ENCODE measurements at regions not wholly inside any gene's neighbourhood (a gene's known extent, or its start where the extent isn't known, plus 50 kb on each side); places are given as distances from the start of the nearest gene placed in this dataset.
A peak's percentile ranks its signal among the peaks of the same experiment; 100 is the strongest.

DNA sequence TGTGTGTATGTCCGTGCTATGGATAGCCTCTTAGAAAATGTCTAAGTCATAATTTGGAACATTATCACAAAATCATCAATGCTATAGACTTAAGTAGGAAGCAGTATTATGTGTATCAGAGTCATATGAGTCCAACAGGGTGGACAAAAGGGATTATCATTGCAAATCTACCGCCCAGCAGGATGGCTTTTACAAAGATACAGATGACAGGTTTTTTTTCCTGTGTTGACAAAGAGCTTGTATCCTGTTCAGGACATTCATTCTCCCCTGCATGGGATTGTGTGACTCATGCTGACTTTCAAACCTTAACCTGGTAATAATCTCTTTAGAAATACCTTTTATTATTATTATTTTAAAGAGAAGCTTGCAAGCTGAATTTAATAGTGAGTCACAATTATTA lies 310.3 kb upstream of the GNPDA2 start:
- intact Hi-C loops (cut with DNase I) = no loop called here
- no peaks in the 10 kb centered on the region for H3K27me3 ChIP-seq
- ATAC-seq (peak in 1 of 4 donors; percentile 34), DNase-seq (no peak), FAIRE-seq (no peak)
- TF ChIP-seq, protein P1, sequence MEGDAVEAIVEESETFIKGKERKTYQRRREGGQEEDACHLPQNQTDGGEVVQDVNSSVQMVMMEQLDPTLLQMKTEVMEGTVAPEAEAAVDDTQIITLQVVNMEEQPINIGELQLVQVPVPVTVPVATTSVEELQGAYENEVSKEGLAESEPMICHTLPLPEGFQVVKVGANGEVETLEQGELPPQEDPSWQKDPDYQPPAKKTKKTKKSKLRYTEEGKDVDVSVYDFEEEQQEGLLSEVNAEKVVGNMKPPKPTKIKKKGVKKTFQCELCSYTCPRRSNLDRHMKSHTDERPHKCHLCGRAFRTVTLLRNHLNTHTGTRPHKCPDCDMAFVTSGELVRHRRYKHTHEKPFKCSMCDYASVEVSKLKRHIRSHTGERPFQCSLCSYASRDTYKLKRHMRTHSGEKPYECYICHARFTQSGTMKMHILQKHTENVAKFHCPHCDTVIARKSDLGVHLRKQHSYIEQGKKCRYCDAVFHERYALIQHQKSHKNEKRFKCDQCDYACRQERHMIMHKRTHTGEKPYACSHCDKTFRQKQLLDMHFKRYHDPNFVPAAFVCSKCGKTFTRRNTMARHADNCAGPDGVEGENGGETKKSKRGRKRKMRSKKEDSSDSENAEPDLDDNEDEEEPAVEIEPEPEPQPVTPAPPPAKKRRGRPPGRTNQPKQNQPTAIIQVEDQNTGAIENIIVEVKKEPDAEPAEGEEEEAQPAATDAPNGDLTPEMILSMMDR (IDR thresholded peaks at IDR 0.05) = no peak
- WGBS, 2 donors = 41 to 57% methylated on average over 2 of the region's 2 CpGs
- no peaks in the 10 kb centered on the region for H3K9me3 ChIP-seq
- H3K4me1 ChIP-seq = no peaks in the 10 kb centered on the region
- no peak overlapping the region for H3K4me3 ChIP-seq
- H3K27ac ChIP-seq = no peak overlapping the region
- H3K36me3 ChIP-seq = no peaks in the 10 kb centered on the region

DNA sequence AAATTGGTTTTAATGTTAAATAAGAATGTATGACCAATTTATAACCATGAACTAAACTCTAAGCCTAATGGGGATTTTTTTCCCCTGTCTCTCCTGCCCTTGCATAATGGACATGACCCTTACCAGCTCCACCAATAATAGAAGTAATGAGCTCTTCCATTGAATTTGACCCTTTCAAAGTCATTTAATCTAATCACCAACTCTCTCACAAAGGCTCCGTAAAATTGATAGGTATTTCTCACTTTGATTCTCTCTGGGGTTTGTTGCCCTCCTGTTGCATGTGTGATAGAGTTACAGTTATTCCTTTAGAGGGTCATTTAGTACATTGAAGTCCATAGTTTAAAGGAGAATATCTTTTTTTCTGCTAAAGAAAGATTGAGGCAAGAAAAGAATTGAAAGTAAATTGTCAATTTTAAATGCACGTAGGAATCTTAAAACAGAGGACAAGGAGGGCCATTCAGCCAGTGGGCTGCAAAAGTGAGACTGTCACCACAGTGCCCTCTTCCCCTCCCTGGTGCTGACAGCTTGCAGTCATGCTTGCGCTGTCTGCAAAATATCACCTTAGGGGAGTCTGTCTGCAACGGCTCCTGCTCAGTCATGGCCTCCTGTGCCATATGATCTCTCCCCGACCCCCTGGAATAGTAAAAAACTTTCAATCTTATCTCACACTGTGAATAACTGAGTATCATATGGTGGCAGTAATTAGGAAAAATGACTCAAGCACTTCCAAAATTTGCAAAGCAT lies 307.5 kb upstream of the GNPDA2 start:
- Histone ChIP-seq H3K27me3 (no peaks in the 10 kb centered on the region), H3K4me3 (no peak overlapping the region), H3K27ac (no peak overlapping the region), H3K36me3 (no peaks in the 10 kb centered on the region), H3K9me3 (no peaks in the 10 kb centered on the region), H3K4me1 (no peaks in the 10 kb centered on the region)
- ATAC-seq (no peak), DNase-seq (no peak), FAIRE-seq (no peak)
- WGBS, 2 donors = 34 to 39% methylated on average over 5 of the region's 5 CpGs
- intact Hi-C loops (cut with DNase I) = no loop called here
- TF ChIP-seq, protein P1 (IDR thresholded peaks at IDR 0.05) = no peak

DNA sequence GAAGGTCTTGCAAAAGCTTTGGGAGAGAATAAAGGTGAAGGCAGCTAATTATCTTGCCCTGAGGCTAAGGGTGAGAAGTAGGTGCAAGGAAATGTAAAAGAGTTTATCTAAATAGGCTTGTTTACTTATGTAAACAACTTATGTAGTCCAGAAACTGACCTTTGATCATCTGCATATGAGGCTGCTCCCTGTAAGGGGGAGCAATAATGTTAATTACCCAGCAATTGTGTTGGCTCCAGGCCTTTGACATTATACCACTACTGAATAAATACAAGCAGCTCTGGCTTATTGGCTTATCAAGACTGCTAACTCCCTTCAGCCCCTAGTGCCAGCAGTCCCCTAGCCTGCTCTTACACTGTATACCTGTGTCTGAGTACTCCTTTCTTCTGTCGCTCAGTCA lies 303.7 kb upstream of the GNPDA2 start:
- Histone ChIP-seq H3K4me3 (no peak overlapping the region), H3K9me3 (no peaks in the 10 kb centered on the region), H3K27me3 (no peaks in the 10 kb centered on the region), H3K36me3 (no peaks in the 10 kb centered on the region), H3K4me1 (no peaks in the 10 kb centered on the region), H3K27ac (no peak overlapping the region)
- 69 to 91% methylated on average over 1 of the region's 1 CpG for WGBS, 2 donors
- no peak for ATAC-seq
- TF ChIP-seq, protein P1 (IDR thresholded peaks at IDR 0.05) = no peak
- no peak for DNase-seq
- intact Hi-C loops (cut with DNase I) = no loop called here
- FAIRE-seq = no peak

DNA sequence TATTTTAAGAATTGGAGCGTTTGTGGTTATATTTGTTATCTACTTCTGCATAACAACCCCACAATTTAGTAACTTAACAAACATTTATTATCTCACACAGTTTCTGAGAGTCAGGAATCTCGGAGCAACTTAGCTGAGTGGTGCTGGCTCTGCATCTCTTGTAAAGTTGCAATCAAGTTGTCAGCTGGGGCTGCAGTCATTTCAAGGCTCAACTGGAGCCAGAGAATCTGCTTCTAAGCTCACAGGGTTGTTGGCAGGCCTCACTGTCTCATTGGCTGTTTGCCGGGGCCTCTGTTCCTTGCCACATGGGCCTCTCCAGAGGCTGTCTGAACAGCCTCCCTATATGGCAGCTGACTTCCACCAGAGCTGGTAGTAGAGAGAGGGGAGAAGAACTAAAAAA lies 281.2 kb upstream of the GNPDA2 start:
- H3K27ac ChIP-seq = no peak overlapping the region
- DNase-seq (no peak), ATAC-seq (no peak), FAIRE-seq (no peak)
- intact Hi-C loops (cut with DNase I) = no loop called here
- H3K9me3 ChIP-seq = no peaks in the 10 kb centered on the region
- H3K4me1 ChIP-seq = no peaks in the 10 kb centered on the region
- 49 to 69% methylated on average over 3 of the region's 3 CpGs for WGBS, 2 donors
- H3K4me3 ChIP-seq = no peak overlapping the region
- no peaks in the 10 kb centered on the region for H3K27me3 ChIP-seq
- no peaks in the 10 kb centered on the region for H3K36me3 ChIP-seq
- TF ChIP-seq, protein P1 (IDR thresholded peaks at IDR 0.05) = no peak

DNA sequence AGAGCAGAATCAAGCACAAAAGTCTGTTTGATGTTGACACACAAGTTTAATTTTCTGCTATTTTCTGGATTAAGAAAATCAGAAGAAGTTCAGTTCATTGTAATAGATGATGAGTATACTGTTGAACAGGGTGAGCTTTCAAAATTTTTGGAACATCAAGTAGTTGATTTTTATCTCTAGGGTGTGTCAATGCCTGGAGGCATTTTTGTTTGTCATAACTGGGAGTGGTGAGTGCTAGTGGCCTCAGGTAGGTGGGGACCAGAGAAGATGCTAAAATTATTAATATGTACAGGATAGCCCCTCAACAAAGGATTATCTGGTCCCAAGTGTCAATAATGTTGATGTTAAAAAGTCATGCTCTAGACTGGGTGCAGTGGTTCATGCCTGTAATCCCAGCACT lies 279.7 kb upstream of the GNPDA2 start:
- H3K9me3 ChIP-seq = no peaks in the 10 kb centered on the region
- H3K36me3 ChIP-seq = no peaks in the 10 kb centered on the region
- H3K4me1 ChIP-seq = no peaks in the 10 kb centered on the region
- no peaks in the 10 kb centered on the region for H3K27me3 ChIP-seq
- TF ChIP-seq, protein P1 (IDR thresholded peaks at IDR 0.05) = no peak
- FAIRE-seq = no peak
- DNase-seq = no peak
- no peak overlapping the region for H3K4me3 ChIP-seq
- intact Hi-C loops (cut with DNase I) = no loop called here
- ATAC-seq = no peak
- H3K27ac ChIP-seq = no peak overlapping the region

Measured in pancreas (tissue), 10 donors.